ENCODE measurements at regions not wholly inside any gene's neighbourhood (a gene's known extent, or its start where the extent isn't known, plus 50 kb on each side); places are given as distances from the start of the nearest gene placed in this dataset.

GRCh38 chr2:74749432-74749831 lies 84.5 kb upstream of the HK2 start (continued):
- TF ChIP-seq CHD7 (IDR thresholded peaks at IDR 0.05; ENCODE audit: insufficient replicate concordance, low read length), result no peak
- no peak for TF ChIP-seq SAP30 (IDR thresholded peaks at IDR 0.05; ENCODE audit: insufficient read depth, insufficient replicate concordance, low read length)
- no peak for TF ChIP-seq HDAC6 (IDR thresholded peaks at IDR 0.05; ENCODE audit: low read depth, low read length)
- no peak for TF ChIP-seq TAF7 (optimal IDR thresholded peaks at IDR 0.05; ENCODE audit: borderline replicate concordance, low read depth, low read length)
- no peak for TF ChIP-seq HDAC2 (IDR thresholded peaks at IDR 0.05; ENCODE audit: borderline replicate concordance in 1 of 2, low read depth in 2 of 2, low read length in 2 of 2)
- no peak for TF ChIP-seq JUN (IDR thresholded peaks at IDR 0.05; ENCODE audit: low read depth, low read length)
- TF ChIP-seq FOSL1 (IDR thresholded peaks at IDR 0.05; ENCODE audit: insufficient read depth, low read depth, low read length), result no peak
- no peak for TF ChIP-seq SRF (IDR thresholded peaks at IDR 0.05; ENCODE audit: low read depth, low read length)
- no peak for TF ChIP-seq TCF12 (IDR thresholded peaks at IDR 0.05; ENCODE audit: low read depth, low read length)
- TF ChIP-seq KDM4A (IDR thresholded peaks at IDR 0.05; ENCODE audit: low read depth, low read length, severe bottlenecking), result no peak
- TF ChIP-seq RBBP5 (IDR thresholded peaks at IDR 0.05; ENCODE audit: borderline replicate concordance, low read depth, low read length), result no peak

Data from H1 (cell line).